ENCODE measurements at regions not wholly inside any gene's neighbourhood (a gene's known extent, or its start where the extent isn't known, plus 50 kb on each side); places are given as distances from the start of the nearest gene placed in this dataset.

DNA sequence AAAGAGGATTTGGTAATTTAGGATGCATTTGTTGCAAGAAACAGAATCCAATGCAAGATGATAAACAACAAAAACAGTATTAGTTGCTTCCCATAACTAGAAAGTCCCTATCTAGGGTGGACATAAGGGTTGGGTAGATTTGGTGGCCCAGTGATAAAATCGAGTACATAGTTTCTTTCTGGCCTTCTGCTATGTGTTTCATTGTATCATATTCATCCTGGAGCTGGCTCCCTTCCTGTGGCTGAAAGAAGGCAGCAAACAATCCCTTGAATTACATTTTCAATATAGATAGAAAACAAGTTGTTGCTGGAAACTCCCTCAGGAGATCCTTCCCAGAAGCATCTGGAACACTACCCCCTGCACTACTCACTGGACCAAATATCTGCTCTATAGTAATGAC lies 135.1 kb downstream of the ID4 start:
- TF ChIP-seq TAF1 (IDR thresholded peaks at IDR 0.05; ENCODE audit: borderline replicate concordance, insufficient read depth, low read length) (no peak), POLR2AphosphoS5 (IDR thresholded peaks at IDR 0.05; ENCODE audit: low read depth, low read length) (no peak)

All from PFSK-1 (cell line).